HFFc6 (cell line): ENCODE measurements at regions not wholly inside any gene's neighbourhood (a gene's known extent, or its start where the extent isn't known, plus 50 kb on each side); places are given as distances from the start of the nearest gene placed in this dataset.

Source experiments
- DNase-seq: peaks from one replicate; pipeline ENCODE4 v3.0.0-alpha.2; 2018
- H3K27ac Mint-ChIP-seq: 2 replicates; pipeline ENCODE4 v1.8.0; 2020; ENCODE audit warnings: mild to moderate bottlenecking, mixed read lengths
- H3K27me3 Mint-ChIP-seq: 2 replicates; pipeline ENCODE4 v1.8.0; 2021; ENCODE audit warnings: mild to moderate bottlenecking, moderate library complexity, mixed read lengths; ENCODE audit not compliant: insufficient read depth
- H3K36me3 Mint-ChIP-seq: 2 replicates; pipeline ENCODE4 v1.8.0; 2021; ENCODE audit warnings: low read depth, mixed read lengths
- H3K4me1 Mint-ChIP-seq: 2 replicates; pipeline ENCODE4 v1.8.0; 2020; ENCODE audit warnings: low read depth, mixed read lengths
- H3K4me3 Mint-ChIP-seq: 2 replicates; pipeline ENCODE4 v1.8.0; 2020; ENCODE audit warnings: mild to moderate bottlenecking, moderate library complexity, mixed read lengths
- H3K9me3 Mint-ChIP-seq: 2 replicates; pipeline ENCODE4 v1.8.0; 2020; ENCODE audit warnings: mild to moderate bottlenecking, mixed read lengths
- TF ChIP-seq, protein P1 (sequence below): fragments of 200-600 bp; sonication (generic); IDR thresholded peaks from 2 replicates; pipeline ENCODE4 v1.5.0; 2021; ENCODE audit warnings: antibody characterized with exemption, mild to moderate bottlenecking

- H3K27me3 Mint-ChIP-seq, result 0 out of 2 replicates have a peak, but pooled peaks cover 3% of the 10 kb centered on the region
- H3K4me3 Mint-ChIP-seq, result no peak overlapping the region
Observed at GRCh38 chr20:2203436-2203835, 92.4 kb upstream of the TGM3 start.

DNA sequence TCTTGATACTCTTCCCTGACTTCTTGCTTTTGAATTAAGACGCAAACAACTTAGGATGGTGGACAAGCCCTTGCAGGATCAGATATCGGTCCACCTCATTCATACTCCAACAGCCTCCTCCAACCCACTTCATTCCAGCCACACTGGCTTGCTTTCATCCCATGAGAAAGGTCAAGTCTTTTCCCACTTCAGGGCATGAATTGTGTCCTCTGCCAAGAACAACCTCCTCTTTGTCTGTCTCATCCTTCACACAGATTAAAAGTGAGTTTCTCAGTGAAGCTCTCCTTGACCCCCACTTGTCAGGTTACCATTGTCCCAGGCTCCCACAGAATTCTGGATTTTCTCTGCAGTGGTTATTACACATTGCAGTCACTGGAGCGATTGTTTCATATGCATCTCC is 91.8 kb upstream of the TGM3 start:
- Mint-ChIP-seq H3K27ac (no peak overlapping the region), H3K27me3 (0 out of 2 replicates have a peak, but pooled peaks cover 2% of the 10 kb centered on the region), H3K4me3 (no peak overlapping the region), H3K4me1 (peaks cover 24% of the 10 kb centered on the region), H3K9me3 (no peaks in the 10 kb centered on the region), H3K36me3 (no peaks in the 10 kb centered on the region)
- no peak for DNase-seq
- TF ChIP-seq, protein P1, sequence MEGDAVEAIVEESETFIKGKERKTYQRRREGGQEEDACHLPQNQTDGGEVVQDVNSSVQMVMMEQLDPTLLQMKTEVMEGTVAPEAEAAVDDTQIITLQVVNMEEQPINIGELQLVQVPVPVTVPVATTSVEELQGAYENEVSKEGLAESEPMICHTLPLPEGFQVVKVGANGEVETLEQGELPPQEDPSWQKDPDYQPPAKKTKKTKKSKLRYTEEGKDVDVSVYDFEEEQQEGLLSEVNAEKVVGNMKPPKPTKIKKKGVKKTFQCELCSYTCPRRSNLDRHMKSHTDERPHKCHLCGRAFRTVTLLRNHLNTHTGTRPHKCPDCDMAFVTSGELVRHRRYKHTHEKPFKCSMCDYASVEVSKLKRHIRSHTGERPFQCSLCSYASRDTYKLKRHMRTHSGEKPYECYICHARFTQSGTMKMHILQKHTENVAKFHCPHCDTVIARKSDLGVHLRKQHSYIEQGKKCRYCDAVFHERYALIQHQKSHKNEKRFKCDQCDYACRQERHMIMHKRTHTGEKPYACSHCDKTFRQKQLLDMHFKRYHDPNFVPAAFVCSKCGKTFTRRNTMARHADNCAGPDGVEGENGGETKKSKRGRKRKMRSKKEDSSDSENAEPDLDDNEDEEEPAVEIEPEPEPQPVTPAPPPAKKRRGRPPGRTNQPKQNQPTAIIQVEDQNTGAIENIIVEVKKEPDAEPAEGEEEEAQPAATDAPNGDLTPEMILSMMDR, result no peak

More at GRCh38 chr20:2203436-2203835, 92.4 kb upstream of the TGM3 start:
- no peak overlapping the region for H3K27ac Mint-ChIP-seq
- TF ChIP-seq, protein P1, result no peak
- no peaks in the 10 kb centered on the region for H3K9me3 Mint-ChIP-seq
- DNase-seq, result no peak
- H3K4me1 Mint-ChIP-seq, result peaks cover 18% of the 10 kb centered on the region
- no peaks in the 10 kb centered on the region for H3K36me3 Mint-ChIP-seq

GRCh38 chr20:2206957-2207769 is 88.6 kb upstream of the TGM3 start:
- H3K27me3 Mint-ChIP-seq, result peaks cover 2% of the 10 kb centered on the region; the same call in 1 of the 2 replicates
- H3K9me3 Mint-ChIP-seq, result no peaks in the 10 kb centered on the region
- TF ChIP-seq, protein P1, result peak; percentile 92
- no peaks in the 10 kb centered on the region for H3K36me3 Mint-ChIP-seq
- H3K4me3 Mint-ChIP-seq, result peak overlapping the region; percentile 76
- DNase-seq, result peak; percentile 66
- H3K27ac Mint-ChIP-seq, result peak overlapping the region; percentile 75
- peaks cover 41% of the 10 kb centered on the region for H3K4me1 Mint-ChIP-seq

DNA sequence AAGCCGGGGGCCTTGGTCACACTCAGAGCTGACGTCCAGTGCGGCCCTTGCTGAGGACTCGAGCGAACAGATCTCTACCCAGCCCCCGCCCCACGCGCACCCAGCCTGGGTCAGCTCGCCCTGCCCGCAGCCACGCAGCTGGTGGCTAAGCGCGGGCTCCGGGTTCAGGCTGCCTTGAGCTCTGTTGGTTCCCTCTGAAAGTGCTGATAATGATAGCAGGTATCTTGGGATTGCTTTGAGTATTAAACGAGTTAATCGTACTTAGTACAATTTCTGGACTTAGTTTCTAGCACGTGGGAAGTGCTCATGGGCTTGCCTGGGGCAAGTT is 88.1 kb upstream of the TGM3 start:
- no peaks in the 10 kb centered on the region for H3K9me3 Mint-ChIP-seq

GRCh38 chr20:2208897-2209296 is 86.9 kb upstream of the TGM3 start:
- H3K36me3 Mint-ChIP-seq, result no peaks in the 10 kb centered on the region
- DNase-seq, result no peak
- TF ChIP-seq, protein P1, result no peak
- H3K4me1 Mint-ChIP-seq, result peaks cover 45% of the 10 kb centered on the region
- H3K27me3 Mint-ChIP-seq, result no peaks in the 10 kb centered on the region; the same call in 1 of the 2 replicates
- no peak overlapping the region for H3K4me3 Mint-ChIP-seq
- no peak overlapping the region for H3K27ac Mint-ChIP-seq
- no peaks in the 10 kb centered on the region for H3K9me3 Mint-ChIP-seq

More for the DNA sequence above, 88.1 kb upstream of the TGM3 start:
- no peak for DNase-seq
- Mint-ChIP-seq H3K4me3 (peak overlapping the region; percentile 76), H3K4me1 (peaks cover 45% of the 10 kb centered on the region), H3K27ac (peak overlapping the region; percentile 75), H3K27me3 (peaks cover 2% of the 10 kb centered on the region; the same call in 1 of the 2 replicates), H3K36me3 (no peaks in the 10 kb centered on the region)
- TF ChIP-seq, protein P1, result peak; percentile 56
